ENCODE measurements at regions not wholly inside any gene's neighbourhood (a gene's known extent, or its start where the extent isn't known, plus 50 kb on each side); places are given as distances from the start of the nearest gene placed in this dataset.
"Not testable (repeated sequence)": the region's sequence is repeated elsewhere in the genome, so short reads cannot be mapped to it uniquely, and the experiment has no call there.

DNA sequence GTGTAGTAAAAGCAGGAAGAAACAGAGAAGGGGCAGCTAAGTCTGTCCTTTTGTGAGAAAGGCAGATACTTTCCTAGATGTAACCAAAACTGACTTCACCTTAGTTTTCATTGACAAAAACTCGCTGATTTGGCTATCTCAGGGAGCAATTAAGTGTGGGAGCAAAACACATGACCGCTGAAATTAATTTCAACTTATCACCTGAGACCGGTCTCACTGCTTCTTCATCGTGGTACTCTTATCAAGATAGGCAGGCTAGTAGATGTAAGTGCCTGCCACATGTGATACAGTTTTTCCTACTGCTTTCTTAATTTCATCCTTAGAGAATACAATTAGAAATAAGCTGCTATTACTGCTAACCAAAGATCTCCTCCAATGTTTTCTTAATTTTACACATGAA, 168.7 kb downstream of the KBTBD2 start:
- not testable (repeated sequence) for FAIRE-seq; DNase-seq (ENCODE audit: insufficient read length, low spot score)

GRCh38 chr7:32694182-32694581, 197.4 kb downstream of the KBTBD2 start:
- DNase-seq (ENCODE audit: insufficient read length, low spot score) = no peak
- no peak for FAIRE-seq
- no peak for TF ChIP-seq CTCF (IDR thresholded peaks at IDR 0.05; ENCODE audit: insufficient read depth, missing control alignments)

DNA sequence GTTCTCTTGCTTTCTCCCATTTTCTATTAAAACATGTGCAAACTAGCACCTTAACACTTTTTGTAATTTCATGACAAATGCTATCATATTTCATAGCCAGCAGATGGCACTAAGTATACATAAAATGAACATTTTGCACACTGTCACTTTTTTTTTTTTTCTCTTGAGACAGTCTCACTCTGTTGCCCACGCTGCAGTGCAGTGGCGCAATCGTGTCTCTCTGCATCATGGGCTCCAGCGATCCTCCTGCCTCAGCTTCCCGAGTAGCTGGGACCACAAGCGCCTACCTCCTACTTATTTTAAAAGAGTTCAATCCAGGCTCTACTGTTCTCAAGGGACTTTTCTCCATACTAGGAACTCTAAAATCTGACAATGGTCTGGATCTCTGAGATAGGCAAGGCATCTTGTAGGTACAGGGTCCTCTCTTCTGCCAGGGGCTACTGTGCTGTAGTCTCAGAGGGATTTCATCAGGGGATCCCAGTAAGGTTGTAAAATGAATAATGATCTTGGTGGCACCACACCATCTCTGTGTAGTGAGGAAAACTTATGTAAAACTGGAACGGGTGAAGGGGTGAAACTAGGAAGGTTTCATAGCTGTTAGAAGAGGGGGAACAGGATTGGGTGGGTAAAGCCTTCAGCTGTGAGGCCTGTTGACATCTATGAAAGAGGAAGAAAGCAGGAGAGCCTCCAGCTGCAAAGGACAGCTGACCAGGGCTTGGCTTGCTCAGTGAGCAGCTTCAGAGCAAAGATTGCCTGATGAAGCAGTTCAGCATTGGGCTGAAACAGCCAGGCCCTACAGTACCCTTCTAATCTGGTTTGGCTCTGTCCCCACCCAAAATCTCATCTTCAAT, 196.9 kb downstream of the AVL9 start:
- TF ChIP-seq CTCF (IDR thresholded peaks at IDR 0.05; ENCODE audit: insufficient read depth, missing control alignments) = peak; percentile 37
- not testable (repeated sequence) for DNase-seq (ENCODE audit: insufficient read length, low spot score); FAIRE-seq

DNA sequence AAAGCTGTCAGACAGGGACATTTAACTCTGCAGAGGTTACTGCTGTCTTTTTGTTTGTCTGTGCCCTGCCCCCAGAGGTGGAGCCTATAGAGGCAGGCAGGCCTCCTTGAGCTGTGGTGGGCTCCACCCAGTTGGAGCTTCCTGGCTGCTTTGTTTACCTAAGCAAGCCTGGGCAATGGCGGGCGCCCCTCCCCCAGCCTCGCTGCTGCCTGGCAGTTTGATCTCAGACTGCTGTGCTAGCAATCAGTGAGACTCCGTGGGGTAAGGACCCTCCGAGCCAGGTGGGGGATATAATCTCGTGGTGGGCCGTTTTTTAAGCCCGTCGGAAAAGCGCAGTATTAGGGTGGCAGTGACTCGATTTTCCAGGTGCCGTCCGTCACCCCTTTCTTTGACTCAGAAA, 192.8 kb downstream of the AVL9 start:
- not testable (repeated sequence) for FAIRE-seq; DNase-seq (ENCODE audit: insufficient read length, low spot score)

- FAIRE-seq = no peak
- TF ChIP-seq CTCF (IDR thresholded peaks at IDR 0.05; ENCODE audit: insufficient read depth, missing control alignments) = no peak
- no peak for DNase-seq (ENCODE audit: insufficient read length, low spot score)
Observed at GRCh38 chr7:32681174-32681518, 185.9 kb downstream of the AVL9 start.

DNA sequence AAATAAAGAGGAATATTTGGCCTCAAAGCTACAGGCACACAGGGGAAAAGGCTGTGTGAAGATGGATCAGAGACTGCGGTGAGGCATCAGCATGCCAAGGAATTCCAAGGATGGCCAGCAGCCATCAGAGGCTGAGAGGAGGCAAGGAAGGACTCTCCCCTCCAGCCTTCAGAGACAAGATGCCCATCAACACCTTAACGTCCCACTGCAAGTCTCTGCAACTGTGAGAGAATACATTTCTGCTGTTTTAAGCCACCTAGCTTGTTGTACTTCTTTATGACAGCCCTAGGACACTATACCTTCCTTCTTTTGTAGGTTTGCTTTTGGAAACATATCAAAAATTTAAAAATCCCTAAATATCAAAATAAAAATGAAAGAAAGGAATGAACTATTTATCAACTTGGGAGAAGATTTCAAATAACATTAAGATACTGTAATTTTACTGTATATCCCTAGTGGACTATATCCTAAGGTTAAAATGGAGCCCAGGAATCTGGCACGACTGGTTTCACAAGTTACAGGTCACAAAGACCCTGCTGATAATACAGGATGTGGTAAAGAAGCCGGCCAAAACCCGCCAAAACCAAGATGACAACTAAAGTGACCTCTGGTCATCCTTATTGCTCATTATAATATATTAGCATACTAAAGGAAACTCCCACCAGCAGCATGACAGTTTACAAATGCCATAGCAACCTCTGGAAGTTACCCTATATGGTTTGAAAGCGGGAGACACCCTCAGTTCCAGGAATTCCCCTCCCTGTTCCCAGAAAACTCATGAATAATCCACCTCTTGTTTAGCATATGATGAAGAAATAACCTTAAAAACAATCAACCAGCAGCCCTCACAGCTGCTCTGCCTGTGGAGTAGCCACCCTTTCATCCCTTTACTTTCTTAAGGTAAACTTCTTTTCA, 185.2 kb downstream of the AVL9 start:
- TF ChIP-seq CTCF (IDR thresholded peaks at IDR 0.05; ENCODE audit: insufficient read depth, missing control alignments) = no peak
- no peak for DNase-seq (ENCODE audit: insufficient read length, low spot score)
- no peak for FAIRE-seq

GRCh38 chr7:32679192-32679591, 183.9 kb downstream of the AVL9 start:
- FAIRE-seq = no peak

More at GRCh38 chr7:32679192-32679591, 183.9 kb downstream of the AVL9 start:
- DNase-seq (ENCODE audit: insufficient read length, low spot score) = no peak
- TF ChIP-seq CTCF (IDR thresholded peaks at IDR 0.05; ENCODE audit: insufficient read depth, missing control alignments) = no peak

Data from D721Med (cell line).